Esophagus muscularis mucosa (tissue), 4 donors: ENCODE measurements at regions not wholly inside any gene's neighbourhood (a gene's known extent, or its start where the extent isn't known, plus 50 kb on each side); places are given as distances from the start of the nearest gene placed in this dataset.

Experiments
- DNase-seq: peaks from one replicate; pipeline ENCODE4 v3.0.0-alpha.2; 2017; ENCODE audit errors: extremely low spot score
- H3K27ac ChIP-seq, 4 donors: fragments of 200-600 bp; sonication (generic); replicated peaks in 1 of 4; 1 replicate in 3 of 4; 2 replicates in 1 of 4; pipeline ENCODE4 v1.5.1; 2016 to 2019; ENCODE audit warnings: mild to moderate bottlenecking in 1 of 4
- H3K27me3 ChIP-seq, 4 donors: fragments of 200-600 bp; sonication (generic); one replicate each; pipeline versions ENCODE4 v1.5.1 to v1.6.0; 2016 to 2019
- H3K36me3 ChIP-seq, 4 donors: fragments of 200-600 bp; sonication (generic); one replicate each; pipeline ENCODE4 v1.5.1; 2016 to 2019
- H3K4me1 ChIP-seq, 4 donors: fragments of 200-600 bp; sonication (generic); one replicate each; pipeline ENCODE4 v1.5.1; 2016 to 2019
- H3K4me3 ChIP-seq, 4 donors: fragments of 200-600 bp; sonication (generic); 1 replicate in 2 of 4; 2 replicates in 2 of 4; pipeline ENCODE4 v1.5.1; 2016 to 2019; ENCODE audit warnings: mild to moderate bottlenecking in 4 of 4, moderate library complexity in 1 of 4
- H3K9me3 ChIP-seq, 4 donors: fragments of 200-600 bp; sonication (generic); 1 replicate in 3 of 4; 2 replicates in 1 of 4; pipeline ENCODE4 v1.5.1; 2016 to 2019
- CTCF ChIP-seq, 3 experiments: fragments of 200-600 bp in 2 of 3; fragments of 450-650 bp in 1 of 3; sonication (generic) in 2 of 3; IDR thresholded peaks; one replicate each; pipeline ENCODE4 v1.5.1; 2017 to 2019; ENCODE audit warnings: antibody characterized with exemption in 3 of 3, mild to moderate bottlenecking in 2 of 3, moderate library complexity in 1 of 3
- EP300 ChIP-seq: sonication (generic); formaldehyde crosslinking; IDR thresholded peaks from one replicate; pipeline ENCODE4 v1.6.1; 2017; ENCODE audit warnings: antibody characterized with exemption
- POLR2A ChIP-seq: fragments of 450-650 bp; IDR thresholded peaks from one replicate; pipeline ENCODE4 v1.6.1; 2017; ENCODE audit warnings: antibody characterized with exemption, moderate library complexity, mild to moderate bottlenecking, low read depth
- POLR2AphosphoS5 ChIP-seq, 2 donors: sonication (generic); formaldehyde crosslinking; IDR thresholded peaks; one replicate each; pipeline ENCODE4 v1.6.1; 2017; ENCODE audit warnings: antibody characterized with exemption in 2 of 2
- WGBS: methylation state at CpG from one replicate; pipeline ENCODE4 v1.1.5; 2018; 5-methylcytosine and 5-hydroxymethylcytosine counted together
- intact Hi-C: fragments of 100-400 bp; cut with DNase I; formaldehyde crosslinking; loops from one replicate; pipeline ENCODE4 v1.15.1; 2023

GRCh38 chr13:22505489-22505888 is 675.3 kb upstream of the SGCG start:
- Histone ChIP-seq H3K36me3 (no peaks in the 10 kb centered on the region), H3K4me3 (no peak overlapping the region), H3K4me1 (peaks cover 0 to 23% (median 10%) of the 10 kb centered on the region in 4 donors), H3K27me3 (no peaks in the 10 kb centered on the region), H3K9me3 (no peaks in the 10 kb centered on the region), H3K27ac (no peak overlapping the region)
- no peak for DNase-seq
- intact Hi-C loops, result no loop called here
- TF ChIP-seq EP300 (no peak), POLR2AphosphoS5 (IDR thresholded peaks at IDR 0.05) (no peak)
- WGBS, result 26% methylated on average over 4 of the region's 4 CpGs

GRCh38 chr13:22506096-22506691 is 674.6 kb upstream of the SGCG start:
- peak overlapping the region; percentile 18 to 43 (median 31) for H3K27ac ChIP-seq
- H3K9me3 ChIP-seq, result no peaks in the 10 kb centered on the region
- TF ChIP-seq EP300 (no peak), CTCF (IDR thresholded peaks at IDR 0.05) (peak in 1 of 3 experiments; percentile 45), POLR2AphosphoS5 (IDR thresholded peaks at IDR 0.05) (no peak)
- no peaks in the 10 kb centered on the region for H3K36me3 ChIP-seq
- no peaks in the 10 kb centered on the region for H3K27me3 ChIP-seq
- 27% methylated on average over 8 of the region's 8 CpGs for WGBS
- H3K4me1 ChIP-seq, result peaks cover 0 to 23% (median 10%) of the 10 kb centered on the region in 4 donors
- no peak for DNase-seq
- intact Hi-C loops, result no loop called here
- H3K4me3 ChIP-seq, result peak overlapping the region in 3 of 4 donors; percentile 0 to 22 (median 12)

- WGBS, result 47% methylated on average over 3 of the region's 3 CpGs
- intact Hi-C loops, result no loop called here
- H3K36me3 ChIP-seq, result no peaks in the 10 kb centered on the region
These were observed 663.2 kb upstream of the SGCG start for GRCh38 chr13:22517544-22517943.

GRCh38 chr13:22536851-22537250 is 643.9 kb upstream of the SGCG start:
- WGBS, result 43% methylated on average over 4 of the region's 4 CpGs
- intact Hi-C loops, result no loop called here
- TF ChIP-seq POLR2A (no peak), POLR2AphosphoS5 (IDR thresholded peaks at IDR 0.05) (no peak), EP300 (no peak), CTCF (IDR thresholded peaks at IDR 0.05) (no peak)

More at GRCh38 chr13:22517544-22517943, 663.2 kb upstream of the SGCG start:
- Histone ChIP-seq H3K27ac (no peak overlapping the region), H3K4me3 (no peak overlapping the region), H3K27me3 (no peaks in the 10 kb centered on the region), H3K9me3 (no peaks in the 10 kb centered on the region), H3K4me1 (no peaks in the 10 kb centered on the region)
- no peak for DNase-seq
- no peak for TF ChIP-seq POLR2A
- TF ChIP-seq POLR2AphosphoS5 (IDR thresholded peaks at IDR 0.05), result no peak
- no peak for TF ChIP-seq CTCF (IDR thresholded peaks at IDR 0.05)
- TF ChIP-seq EP300, result no peak

GRCh38 chr13:22538400-22538799 is 642.4 kb upstream of the SGCG start:
- H3K27me3 ChIP-seq, result no peaks in the 10 kb centered on the region
- intact Hi-C loops, result no loop called here
- 60% methylated on average over 5 of the region's 5 CpGs for WGBS
- no peak for TF ChIP-seq POLR2A
- TF ChIP-seq CTCF (IDR thresholded peaks at IDR 0.05), result no peak
- no peak for TF ChIP-seq POLR2AphosphoS5 (IDR thresholded peaks at IDR 0.05)
- TF ChIP-seq EP300, result no peak
- H3K4me3 ChIP-seq, result no peak overlapping the region
- H3K27ac ChIP-seq, result no peak overlapping the region
- H3K36me3 ChIP-seq, result no peaks in the 10 kb centered on the region
- H3K4me1 ChIP-seq, result no peaks in the 10 kb centered on the region
- no peaks in the 10 kb centered on the region for H3K9me3 ChIP-seq
- DNase-seq, result no peak

More at GRCh38 chr13:22536851-22537250, 643.9 kb upstream of the SGCG start:
- H3K9me3 ChIP-seq, result no peaks in the 10 kb centered on the region
- H3K36me3 ChIP-seq, result no peaks in the 10 kb centered on the region
- DNase-seq, result no peak
- H3K4me3 ChIP-seq, result no peak overlapping the region
- H3K4me1 ChIP-seq, result no peaks in the 10 kb centered on the region
- H3K27ac ChIP-seq, result no peak overlapping the region
- H3K27me3 ChIP-seq, result no peaks in the 10 kb centered on the region
